ENCODE measurements at regions not wholly inside any gene's neighbourhood (a gene's known extent, or its start where the extent isn't known, plus 50 kb on each side); places are given as distances from the start of the nearest gene placed in this dataset.
"Not testable (repeated sequence)": the region's sequence is repeated elsewhere in the genome, so short reads cannot be mapped to it uniquely, and the experiment has no call there.

DNA sequence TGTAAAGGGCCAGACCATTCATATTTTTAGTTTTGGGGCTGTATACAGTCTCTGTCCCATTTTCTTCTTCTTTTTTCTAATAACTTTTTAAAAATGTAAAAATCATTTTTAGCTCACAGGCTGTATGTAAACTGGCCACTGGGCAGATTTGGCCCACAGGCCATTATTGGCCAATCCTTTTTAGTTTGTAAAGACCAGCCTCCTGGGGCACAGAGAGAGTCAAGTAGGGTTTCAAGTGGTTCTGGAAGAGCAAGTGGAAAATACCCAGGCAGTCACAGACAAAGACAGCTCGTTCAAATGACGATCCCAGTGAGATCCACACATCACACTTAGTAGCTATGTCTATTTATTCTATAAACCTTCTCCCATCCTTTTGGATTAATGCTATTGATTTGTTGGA, 150.2 kb upstream of the ARHGAP20 start:
- DNase-seq = no peak

DNA sequence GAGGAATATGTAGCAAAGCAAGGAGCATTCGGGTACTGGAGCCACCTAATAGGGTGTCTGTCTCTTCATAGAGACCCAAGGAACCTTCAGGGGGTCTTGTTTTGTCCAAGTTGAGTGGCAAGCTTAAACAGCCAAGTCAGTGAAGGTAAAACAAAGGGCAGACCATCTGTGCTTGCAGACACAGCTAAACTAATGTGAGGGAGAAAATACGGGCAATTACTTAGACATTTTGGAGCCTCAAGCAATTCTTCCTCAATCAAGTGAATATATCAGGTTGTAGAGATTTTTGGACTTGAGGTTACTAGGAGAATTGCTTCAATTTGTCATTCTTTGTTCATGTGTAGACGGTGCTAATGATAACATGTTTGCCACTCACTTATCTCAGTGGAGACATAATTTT, 148.2 kb upstream of the ARHGAP20 start:
- DNase-seq = no peak

- no peak for DNase-seq
Observed at GRCh38 chr11:110859998-110860397, 147.8 kb upstream of the ARHGAP20 start.

DNA sequence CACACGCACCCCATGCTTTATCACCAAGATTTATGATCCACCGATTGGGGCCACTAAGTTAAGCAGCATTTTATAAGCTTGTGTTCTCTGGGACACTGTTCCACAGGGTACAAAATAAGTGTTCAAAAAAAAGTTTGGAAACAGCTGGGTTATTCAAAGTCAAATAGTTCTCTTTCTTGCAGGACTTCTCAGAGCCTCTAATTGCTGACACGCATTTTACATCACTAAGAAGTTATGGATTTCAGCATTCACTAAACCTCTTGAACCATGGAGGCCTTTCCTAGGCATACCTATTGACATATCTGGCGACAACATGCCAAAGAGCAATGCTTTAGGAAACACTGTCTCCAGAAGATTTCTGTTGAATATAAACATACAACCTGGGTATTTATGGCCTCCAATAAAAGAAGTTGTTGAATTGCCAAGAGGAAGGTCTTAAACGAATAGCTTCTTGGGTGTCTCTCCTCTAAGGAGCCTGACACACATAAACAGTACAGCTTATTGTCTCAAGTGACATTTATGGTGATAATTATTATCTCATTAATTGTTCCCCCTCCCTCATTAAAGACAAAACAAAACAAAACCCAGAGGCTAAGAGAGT, 147.1 kb upstream of the ARHGAP20 start:
- DNase-seq = no peak

DNA sequence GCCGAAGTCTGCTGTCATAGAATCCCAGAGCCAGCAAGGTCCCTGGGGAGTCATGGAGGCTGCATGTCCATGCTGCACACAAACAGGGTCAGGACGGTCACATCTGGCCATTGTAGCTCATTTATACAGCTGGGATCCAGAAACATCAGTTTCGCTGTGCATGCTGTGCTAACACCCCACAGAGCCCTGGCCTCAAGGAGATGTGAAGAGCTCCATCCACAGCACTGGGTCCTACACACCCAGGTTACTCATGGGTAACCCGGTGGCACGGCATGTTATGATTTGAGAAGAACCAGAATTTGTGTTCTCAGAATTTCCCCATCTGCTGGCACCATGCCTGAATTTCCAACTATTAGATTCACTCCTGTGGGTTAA, 146.3 kb upstream of the ARHGAP20 start:
- DNase-seq = no peak

DNA sequence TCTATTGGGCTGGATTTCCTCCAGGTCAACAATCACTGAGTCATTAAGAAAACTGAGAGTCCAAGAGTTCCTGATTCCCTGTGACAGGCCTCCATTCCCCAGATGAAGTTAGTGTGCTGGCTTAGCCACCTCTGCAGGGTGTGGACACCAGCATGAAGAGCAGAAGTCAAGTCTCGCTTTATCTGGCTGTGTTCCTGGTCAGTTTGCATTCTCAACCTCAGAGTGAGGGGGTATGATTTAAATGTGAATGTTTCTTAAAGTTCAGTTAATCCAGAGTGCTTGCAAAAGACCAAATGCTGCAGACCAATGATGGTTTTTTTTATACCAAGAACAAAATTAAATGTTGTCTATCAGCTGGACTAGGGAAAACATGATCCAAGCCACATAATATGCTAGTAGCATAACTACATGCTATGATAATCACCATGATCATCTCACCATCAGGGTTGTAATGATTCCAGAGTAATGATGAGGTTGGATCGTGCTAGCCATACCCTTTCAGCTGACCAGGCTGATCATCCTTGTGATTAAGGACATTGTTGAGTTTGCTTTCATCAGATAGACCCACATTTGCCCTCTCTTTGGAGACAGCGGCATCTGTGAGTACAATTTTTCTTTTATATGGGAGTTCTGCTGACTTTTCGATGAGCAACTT, 145.8 kb upstream of the ARHGAP20 start:
- DNase-seq = no peak

DNA sequence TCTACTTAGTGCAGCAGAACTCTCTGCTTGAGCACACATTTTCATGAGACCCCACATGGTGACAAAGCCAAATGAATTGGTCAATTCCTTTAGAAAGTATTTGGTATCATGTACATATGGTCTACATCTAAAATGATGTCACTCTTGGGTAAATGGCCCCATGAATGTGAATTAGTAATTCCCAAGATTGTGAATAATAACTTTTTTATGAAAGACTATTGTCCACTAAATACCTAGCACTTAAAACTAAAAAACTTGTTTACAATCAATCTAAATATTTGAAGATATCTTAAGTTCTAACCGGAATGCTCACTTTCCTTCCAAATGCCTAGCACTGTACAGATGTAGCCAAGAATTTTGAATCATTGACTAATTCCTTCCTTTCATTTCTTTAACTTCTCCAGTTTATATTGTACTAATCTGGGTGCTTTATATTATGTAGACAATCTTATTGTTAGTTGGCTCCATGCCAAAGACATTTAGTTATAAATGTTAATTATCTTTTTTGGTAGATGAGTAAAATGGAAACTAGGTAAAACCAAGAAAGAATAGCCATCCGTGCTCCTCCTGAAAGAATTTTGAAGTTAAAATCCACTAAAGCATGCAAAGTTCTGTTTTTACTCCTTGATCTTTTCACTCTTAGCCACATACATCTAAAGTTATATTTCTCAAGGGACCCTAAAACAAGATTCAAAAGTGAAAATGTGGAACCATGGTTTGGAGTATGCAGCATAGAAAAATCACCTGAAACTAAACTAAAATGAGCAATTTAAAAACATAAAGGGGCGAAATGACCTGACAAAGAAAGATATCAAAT, 145.0 kb upstream of the ARHGAP20 start:
- no peak for DNase-seq

DNA sequence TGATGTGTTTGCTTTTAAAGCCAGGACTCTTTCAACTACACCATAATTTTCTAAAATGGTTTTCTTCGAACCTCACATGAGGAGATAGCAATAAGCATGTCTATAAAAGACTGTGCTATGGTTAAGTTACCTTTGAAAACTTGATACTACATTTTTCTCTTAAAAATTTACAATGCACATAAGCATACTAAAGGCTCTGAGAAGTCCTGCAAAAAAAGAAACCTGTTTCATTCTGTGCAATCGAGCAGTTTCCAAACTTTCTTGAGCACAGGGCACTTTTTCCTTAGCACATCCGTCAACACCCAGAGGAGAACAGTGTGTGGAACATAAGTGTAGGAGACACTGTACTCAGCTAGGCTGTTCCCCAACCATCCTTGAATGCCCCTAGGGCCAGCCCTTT, 144.1 kb upstream of the ARHGAP20 start:
- DNase-seq = no peak

DNA sequence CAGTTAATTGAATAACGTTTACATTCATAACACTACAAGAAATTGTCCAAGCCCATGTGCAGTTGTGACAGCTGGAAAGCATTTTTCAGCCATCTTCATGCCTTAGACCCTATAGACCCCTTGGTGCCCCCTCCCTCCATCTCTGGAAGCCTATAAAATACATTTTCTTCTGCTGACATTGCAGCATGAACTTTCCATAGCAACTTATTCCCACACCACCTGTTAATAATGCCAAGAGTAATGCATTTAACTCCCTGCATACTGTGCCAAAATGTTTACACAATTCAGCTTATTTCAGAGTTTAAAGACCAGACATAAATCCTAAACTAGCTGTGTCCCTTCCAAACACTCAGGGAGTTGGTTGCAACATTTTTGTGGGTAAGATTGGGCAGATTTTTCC, 143.0 kb upstream of the ARHGAP20 start:
- DNase-seq = no peak

DNA sequence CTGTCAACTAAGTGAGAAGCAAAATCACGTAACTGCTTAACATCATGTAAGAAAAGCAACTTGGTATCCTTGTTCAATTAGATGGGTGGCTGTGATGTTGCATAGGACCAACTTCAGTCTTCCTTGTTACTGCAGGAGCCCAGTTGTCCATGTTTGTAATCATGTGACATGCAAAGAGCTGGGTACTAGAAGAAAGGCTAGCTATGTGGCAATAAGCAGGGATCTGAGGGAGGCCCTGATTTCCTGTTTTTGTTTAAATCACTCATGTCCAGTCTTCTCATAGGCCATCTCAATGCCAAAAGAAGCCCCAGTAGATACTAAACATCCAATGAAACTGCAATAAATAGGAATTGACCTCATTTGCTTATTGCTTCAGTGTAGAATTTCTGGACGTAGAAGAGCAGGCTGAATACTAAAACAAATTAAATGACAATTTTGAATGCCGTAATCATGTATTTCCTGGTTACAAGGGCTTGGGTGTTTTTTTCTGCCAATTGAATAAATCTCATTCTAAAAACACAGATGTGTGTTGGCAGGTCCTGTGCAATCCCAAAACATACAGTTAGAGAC, 140.8 kb upstream of the ARHGAP20 start:
- DNase-seq = no peak

GRCh38 chr11:110850846-110851245, 138.6 kb upstream of the ARHGAP20 start:
- DNase-seq = no peak

- DNase-seq = not testable (repeated sequence)
Observed at GRCh38 chr11:110843053-110843452, 130.8 kb upstream of the ARHGAP20 start.

DNA sequence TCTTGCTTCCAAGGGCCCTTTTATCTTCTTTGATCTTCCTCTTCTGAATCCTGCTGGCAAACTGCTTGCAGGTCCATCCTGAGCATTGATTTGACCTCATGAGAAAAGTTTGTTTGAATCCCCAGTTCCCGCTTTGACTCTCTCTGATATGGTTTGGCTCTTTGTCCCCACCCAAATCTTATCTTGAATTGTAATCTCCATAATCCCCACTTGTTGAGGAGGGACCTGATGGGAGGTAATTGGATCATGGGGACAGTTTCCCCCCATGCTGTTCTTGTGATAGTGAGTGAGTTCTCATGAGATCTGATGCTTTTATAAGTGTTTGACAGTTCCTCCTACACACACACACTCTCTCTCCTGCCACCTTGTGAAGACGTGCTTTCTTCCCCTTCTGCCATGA, 126.6 kb upstream of the ARHGAP20 start:
- no peak for DNase-seq

DNA sequence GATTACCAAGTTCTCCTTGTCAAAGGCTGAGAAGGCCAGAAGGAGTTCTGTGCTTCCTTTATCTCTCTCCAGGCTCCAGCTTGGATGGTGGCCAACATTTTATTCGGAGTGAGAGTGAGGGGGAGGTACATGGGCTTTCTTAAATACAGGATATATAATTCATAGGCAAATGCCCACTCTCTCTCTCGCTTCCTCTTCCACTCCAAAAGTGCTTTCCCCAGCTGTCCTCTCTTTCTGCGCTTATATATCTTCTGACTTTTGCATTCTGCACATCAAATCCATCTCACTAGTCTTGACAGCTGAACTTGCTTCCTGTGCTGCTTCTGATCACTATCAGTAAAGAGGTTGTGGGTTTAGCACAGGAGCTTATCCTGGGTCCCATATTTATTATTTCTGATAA, 125.4 kb upstream of the ARHGAP20 start:
- no peak for DNase-seq

DNA sequence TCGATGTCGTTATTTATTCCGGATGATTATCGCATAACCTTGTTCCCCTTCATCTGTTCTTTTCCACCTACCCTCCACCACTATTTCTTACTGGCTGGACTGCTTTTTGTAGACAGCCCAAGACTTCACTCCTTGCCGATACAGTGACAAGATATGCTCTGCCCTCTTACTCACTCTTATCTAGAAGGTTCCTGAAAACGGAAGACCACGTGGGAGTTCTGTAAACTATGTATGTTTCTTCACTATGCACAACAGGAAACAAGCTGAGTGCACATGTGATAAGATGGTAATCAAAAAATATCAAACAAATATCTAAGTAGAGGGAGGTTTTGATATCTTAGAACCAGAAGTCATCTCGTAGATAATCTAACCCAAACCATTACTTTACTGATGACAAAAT, 122.9 kb upstream of the ARHGAP20 start:
- no peak for DNase-seq

GRCh38 chr11:110833033-110833484, 120.8 kb upstream of the ARHGAP20 start:
- no peak for DNase-seq

GRCh38 chr11:110832539-110832938, 120.3 kb upstream of the ARHGAP20 start:
- no peak for DNase-seq

DNA sequence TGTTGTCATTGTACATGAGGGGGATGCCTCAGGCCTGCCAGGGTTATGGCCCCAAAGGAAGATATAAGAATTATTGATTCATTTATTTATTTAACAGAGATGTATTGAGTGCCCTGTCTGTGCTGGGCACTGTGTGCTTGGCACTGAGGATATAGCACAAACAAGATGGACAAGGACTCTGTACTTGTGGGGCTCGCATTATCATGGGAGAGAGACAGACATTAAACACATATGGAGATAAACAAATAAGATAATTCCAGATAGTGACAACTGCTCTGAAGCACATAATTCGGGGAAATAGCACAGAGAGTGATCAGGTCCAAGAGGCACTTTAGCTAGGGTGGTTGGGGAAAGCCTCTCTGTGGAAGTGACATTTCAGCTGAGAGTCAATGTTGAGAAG, 119.8 kb upstream of the ARHGAP20 start:
- DNase-seq = no peak

GRCh38 chr11:110830747-110831146, 118.5 kb upstream of the ARHGAP20 start:
- no peak for DNase-seq

DNA sequence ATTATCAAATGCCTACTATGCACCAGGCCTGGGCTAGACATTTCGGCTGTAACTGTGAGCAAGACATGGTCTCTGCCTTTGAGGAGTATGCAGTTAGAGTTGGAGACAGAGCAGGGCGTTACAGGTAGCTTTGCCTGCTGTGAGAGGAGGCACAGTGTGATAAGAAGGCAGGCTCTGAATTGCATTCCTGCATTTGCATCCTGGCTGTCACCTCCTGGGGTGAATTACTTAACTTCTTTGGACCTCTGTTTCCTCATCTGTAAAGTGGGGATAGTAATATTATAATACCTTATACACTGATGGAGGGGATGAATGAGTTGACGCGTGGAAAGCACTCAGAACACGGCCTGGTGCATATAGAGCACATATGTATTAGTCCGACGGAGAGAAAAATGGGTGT, 118.1 kb upstream of the ARHGAP20 start:
- no peak for DNase-seq

DNA sequence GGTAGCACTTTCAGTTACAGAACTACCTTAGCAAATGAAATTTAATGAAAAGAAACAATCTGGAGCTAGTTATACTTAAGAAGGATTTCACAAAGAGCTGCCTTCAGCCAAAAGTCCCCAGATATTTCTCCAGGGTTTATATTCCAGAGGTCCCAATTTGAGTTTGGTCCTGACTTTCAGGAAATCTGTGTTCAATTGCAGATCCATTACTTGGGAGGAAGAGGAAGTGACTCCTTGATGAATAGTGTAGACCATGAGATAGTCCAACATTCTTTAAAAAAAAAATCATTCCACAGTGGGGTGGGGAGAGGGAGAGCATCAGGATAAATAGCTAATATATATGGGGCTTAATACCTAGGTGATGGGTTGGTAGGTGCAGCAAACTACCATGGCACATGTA, 117.6 kb upstream of the ARHGAP20 start:
- DNase-seq = no peak

GRCh38 chr11:110828086-110828485, 115.8 kb upstream of the ARHGAP20 start:
- DNase-seq = no peak

DNA sequence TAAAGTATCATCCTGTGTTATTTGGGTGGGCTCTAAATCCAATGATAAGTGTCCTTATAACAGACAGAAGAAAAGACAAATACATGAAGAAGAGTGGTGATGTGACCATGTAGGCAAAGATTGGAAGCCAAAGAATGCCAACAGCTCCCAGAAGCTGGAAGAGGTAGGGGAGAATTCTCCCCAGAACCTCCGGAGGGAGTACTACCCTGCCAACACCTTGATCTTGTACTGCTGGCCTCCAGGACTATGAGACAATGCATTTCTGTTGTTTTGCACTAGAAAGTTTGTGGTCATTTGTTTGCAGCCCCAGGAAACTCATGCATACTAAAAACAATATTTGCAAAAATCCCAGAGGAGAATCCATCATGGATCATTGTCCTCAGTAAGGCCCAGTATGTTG, 115.0 kb upstream of the ARHGAP20 start:
- DNase-seq = no peak

All from hippocampal formation (tissue), 2 donors.